ENCODE measurements at regions not wholly inside any gene's neighbourhood (a gene's known extent, or its start where the extent isn't known, plus 50 kb on each side); places are given as distances from the start of the nearest gene placed in this dataset.

- TF ChIP-seq, protein P1, sequence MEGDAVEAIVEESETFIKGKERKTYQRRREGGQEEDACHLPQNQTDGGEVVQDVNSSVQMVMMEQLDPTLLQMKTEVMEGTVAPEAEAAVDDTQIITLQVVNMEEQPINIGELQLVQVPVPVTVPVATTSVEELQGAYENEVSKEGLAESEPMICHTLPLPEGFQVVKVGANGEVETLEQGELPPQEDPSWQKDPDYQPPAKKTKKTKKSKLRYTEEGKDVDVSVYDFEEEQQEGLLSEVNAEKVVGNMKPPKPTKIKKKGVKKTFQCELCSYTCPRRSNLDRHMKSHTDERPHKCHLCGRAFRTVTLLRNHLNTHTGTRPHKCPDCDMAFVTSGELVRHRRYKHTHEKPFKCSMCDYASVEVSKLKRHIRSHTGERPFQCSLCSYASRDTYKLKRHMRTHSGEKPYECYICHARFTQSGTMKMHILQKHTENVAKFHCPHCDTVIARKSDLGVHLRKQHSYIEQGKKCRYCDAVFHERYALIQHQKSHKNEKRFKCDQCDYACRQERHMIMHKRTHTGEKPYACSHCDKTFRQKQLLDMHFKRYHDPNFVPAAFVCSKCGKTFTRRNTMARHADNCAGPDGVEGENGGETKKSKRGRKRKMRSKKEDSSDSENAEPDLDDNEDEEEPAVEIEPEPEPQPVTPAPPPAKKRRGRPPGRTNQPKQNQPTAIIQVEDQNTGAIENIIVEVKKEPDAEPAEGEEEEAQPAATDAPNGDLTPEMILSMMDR (conservative IDR thresholded peaks at IDR 0.05; ENCODE audit: low read length) = no peak
- TF ChIP-seq EZH2phosphoT487 (IDR thresholded peaks at IDR 0.05; ENCODE audit: borderline replicate concordance) = no peak
Measured at GRCh38 chr7:16178092-16178491, 243.2 kb downstream of the CRPPA start.
